ENCODE measurements at regions not wholly inside any gene's neighbourhood (a gene's known extent, or its start where the extent isn't known, plus 50 kb on each side); places are given as distances from the start of the nearest gene placed in this dataset.

DNA sequence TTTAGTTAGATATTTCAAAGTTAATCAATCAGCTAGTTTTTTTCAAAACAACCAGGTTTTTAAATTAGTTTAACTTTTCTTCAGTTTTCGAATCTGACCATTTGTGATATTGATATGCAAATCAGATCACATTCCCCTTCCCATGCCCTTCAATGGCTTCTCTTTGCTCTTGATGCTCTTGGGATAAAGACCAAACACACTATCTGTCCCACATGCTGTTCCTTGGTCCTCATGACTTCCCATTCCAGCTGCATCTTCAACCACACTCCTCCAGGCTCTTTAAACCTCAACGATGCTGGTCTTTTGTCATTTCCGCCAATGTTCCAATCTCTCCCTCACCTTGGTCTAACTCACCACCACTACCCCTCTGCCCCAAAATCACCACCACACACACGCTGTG, 285.8 kb downstream of the LMX1A start:
- DNase-seq, result no peak

DNA sequence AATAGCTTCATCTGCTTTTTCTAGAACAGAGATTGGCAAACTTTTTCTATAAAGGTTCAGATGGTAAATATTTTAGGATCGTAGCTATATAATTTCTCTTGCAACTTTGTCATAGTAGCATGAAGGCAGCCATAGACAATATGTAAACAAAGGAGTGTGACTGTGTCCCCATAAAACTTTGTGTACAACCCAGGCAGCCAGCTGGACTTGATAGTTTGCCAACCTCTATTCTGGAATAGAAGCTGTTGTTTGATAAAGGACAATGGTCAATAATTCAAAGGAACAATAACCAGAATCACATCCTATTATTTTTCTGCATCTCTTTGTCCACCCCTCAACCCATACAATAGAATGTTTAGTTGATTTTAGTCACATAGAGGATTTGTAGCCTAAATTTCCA, 286.7 kb downstream of the LMX1A start:
- DNase-seq, result no peak

DNA sequence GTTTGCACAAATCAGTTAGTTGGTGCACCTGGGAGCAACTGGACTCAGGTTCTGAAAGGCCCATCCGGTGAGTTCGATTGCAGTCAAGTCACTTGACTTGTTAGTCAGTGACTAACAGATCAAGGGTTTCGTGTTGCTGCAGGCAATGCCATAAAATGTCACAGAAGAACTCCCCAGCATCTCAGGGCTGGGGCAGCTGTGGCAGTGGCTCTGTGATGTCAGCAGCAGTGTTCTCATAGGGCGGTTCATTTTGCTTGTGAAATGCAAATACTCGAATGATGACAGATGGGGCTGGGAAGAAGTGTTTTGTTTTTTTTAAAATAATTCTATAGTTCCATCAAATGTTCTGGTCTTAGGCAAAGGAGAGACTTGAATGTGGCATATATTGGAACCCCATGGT, 287.8 kb downstream of the LMX1A start:
- no peak for DNase-seq

DNA sequence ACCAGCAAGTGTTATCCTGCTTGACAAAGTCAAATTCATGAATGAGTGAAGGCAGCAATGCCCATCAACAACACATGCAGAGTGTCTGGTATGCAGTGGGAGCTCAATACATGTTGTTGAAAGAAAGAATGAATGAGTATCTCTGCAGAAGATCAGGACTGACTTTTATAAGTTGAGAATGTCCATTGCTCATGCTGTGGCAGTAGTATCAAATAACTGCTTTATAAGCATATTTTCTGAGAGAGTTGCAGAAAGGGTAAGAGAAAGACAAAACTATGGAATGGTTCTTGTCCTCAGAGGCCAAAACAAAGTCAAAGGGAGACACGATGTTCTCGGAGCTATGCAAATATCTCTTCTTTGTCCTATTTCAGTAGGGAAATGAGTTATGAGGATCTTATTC, 288.7 kb downstream of the LMX1A start:
- DNase-seq, result no peak

DNA sequence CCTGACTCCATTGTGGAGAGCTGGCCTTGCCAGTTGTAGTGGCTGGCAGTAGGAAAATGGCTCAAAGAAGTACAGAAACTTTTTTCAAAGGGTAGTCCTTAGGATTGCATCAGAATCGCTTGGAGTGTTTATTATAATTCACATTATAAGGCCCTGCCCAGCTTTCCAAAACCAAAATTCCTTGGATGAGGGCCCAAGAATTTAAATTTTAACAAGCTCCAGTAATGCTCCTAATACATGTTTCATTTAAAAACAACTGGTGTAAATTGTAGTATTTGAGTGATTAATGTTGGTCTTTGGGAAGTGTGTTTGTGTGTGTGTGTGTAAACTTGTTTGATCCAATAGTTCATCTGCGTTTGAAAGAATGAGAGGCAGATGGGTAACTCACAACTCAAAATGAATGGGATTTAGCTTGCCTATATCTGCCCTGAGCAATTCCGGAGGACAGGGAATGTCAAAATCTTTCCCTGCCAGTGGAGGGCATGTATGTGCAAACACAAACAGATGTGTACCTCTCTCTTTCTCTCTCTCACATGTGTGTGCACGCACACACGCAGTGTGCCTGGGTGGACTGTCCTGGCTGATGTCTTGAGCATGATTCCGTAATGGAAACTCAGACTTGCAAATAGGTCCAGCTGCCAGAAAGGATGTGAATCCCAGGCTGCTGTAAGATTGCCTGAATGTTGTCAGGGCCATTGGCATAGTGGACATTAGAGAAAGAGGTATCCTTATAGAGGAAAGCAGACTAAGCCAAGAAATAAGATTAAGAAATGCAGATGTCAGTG, 293.1 kb downstream of the LMX1A start:
- DNase-seq, result no peak

DNA sequence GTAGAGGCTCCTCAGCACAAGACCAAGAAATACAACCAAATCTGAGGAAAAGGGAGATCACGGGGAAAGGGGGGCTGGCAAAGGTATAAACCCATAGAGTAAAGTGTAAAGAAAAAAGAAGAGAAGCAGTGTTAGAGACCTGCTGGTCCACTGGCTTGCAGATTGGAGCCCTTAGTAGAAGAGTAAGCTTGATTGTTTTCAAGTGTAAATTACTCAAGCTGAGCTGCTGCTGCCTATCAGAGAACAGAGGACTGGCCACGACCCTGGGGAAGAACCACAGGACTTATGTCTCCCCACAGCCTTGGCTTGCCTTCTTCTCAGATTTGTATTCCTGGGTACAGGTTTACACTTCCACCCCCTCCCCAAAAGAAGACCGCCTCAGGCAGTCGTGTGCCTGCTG, 294.2 kb downstream of the LMX1A start:
- no peak for DNase-seq

DNA sequence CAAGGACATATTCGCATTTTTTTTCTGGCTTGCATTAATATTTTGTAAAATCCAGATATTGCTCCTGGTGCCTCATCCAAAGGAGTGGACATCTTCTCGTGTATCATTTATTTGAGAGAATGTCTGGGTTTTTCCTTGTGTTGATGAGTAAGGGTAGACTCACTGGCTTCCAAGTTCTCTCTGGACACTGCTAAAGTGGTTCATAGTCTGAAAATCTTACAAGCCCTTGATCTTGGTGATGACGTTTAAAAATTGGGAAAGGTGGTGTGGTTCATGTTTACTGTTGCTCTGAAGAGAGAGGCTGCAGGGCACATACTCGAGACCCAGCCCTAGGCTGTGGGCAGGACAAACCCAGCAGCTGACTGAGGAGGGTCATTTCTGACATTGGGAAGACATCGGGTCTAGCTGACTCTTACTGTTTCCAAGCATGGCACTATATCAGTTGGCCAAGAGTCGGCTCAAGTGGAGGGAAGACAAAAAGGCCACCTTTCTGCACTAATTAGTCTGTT, 296.2 kb downstream of the LMX1A start:
- no peak for DNase-seq

DNA sequence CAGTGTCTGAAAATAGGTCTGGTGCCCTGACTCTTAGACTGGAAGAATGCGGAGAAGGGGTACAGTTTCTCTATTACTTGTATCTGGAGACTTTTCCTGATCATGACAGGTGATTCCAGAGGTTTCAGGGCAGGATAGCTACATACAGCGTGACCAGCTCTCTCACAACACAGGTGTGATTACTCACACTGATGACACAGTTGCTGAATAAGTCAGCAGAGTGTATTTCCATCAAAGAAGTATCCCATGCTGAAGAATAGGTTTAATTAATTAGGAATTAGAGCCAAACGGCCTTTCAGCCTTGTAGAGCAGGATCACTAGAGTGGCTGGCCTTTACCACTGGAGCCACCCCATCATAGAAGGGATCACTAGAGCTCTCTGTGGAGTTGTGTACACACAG, 298.6 kb downstream of the LMX1A start:
- DNase-seq, result no peak

DNA sequence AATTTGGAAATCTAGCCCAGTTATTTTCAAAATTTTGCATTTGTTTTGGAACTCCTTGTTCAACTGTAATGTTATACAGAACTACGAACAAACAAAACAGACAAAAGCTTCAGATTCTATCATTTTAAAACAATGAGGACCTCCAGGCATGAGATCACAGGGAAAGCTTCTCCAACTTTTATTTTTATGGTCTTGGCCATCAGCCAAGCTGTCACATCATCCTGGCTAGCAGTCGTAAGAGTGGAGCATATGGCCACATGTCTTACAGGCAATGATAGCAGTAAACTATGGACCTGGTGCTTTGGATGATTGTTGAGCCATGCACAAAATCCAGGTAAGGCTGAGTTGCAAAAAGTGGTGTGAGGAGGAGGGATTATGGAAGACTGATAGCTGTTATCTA, 299.6 kb downstream of the LMX1A start:
- no peak for DNase-seq

DNA sequence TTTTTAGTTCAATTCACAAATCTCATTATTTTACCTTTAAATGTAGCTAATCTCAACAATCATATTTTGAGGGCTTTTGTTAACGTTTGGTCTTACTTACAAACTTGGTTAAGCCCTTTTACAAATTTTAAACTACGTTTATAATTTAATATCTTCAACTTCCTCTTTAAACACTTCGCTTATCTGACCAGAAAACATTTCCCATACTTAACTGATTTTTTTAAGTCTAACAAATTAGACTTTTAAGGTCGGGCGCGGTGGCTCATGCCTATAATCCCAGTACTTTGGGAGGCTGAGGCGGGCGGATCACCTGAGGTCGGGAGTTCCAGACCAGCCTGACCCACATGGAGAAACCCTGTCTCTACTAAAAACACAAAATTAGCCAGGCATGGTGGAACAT, 300.9 kb downstream of the LMX1A start:
- no peak for DNase-seq

DNA sequence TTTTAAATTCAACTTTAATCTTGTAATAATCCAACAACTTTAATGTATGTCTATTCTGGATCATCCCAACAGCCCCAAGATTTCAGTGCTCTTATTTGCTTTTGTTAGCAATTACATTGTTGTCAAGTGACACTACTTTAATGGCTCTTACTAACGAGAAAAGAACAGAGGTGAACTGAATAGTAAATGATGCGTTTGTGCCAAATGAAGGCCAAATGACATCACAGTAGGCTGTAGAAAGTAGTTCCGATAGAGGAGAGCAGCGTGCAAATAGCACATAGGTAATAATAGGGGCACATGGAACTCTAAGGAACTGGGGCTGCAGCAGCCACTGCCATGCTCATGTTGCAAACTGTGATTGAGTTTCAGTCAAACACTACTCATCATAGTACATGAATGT, 301.9 kb downstream of the LMX1A start:
- DNase-seq, result no peak

DNA sequence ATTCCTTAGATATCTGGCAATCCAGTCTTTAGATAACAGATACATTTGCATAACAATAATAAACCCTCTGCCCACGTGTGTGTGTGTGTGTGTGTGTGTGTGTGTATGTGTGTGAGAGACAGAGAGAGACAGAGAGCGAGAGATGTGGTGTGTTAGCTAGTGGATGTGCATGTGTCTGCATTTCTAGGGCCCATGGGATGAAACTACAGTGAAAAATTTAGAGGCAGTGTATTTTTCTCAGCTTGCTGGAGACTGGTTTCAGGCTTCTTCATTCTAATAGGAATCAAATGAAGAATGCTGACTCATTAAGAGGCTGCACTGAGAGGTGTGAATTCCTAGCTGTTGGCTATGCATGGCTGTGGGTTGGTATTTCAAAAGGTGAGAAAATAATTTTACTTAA, 303.2 kb downstream of the LMX1A start:
- DNase-seq, result no peak

DNA sequence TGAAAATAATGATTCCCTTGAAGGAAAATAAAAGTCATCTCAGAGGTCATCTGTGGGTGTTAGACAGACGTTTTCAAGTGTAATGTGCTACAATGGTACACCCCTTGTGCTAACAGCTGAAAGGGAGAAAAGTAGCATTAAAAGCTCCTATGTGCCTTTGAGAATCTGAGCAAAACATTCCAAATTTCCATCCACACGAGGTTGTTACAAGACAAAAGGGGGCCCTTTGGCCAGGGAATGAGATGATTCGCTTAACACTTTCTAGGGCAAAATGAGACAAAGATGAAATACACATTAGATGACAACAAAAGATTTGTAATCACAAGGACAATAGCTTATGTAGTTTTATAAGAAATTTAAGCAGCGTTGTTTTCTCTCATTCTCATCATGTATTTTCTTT, 303.6 kb downstream of the LMX1A start:
- DNase-seq, result no peak

DNA sequence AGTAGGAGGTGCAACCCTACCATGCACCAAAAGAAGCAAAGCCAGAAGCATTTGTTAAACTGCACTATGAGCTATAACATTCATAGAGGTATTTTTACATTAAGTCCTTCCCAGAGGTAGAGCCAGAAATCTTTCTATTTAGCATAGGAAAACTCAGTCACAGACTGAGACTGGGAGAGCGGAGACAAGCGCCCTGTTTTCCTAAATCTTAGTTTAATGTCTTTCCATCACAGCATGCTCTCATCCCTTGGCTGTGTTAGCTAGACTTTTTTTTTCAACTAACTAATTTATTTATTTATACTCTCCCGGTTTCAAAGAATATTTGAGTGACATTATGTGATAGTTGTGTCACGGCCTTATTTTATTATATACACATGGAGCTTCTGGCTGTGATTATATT, 304.1 kb downstream of the LMX1A start:
- no peak for DNase-seq

DNA sequence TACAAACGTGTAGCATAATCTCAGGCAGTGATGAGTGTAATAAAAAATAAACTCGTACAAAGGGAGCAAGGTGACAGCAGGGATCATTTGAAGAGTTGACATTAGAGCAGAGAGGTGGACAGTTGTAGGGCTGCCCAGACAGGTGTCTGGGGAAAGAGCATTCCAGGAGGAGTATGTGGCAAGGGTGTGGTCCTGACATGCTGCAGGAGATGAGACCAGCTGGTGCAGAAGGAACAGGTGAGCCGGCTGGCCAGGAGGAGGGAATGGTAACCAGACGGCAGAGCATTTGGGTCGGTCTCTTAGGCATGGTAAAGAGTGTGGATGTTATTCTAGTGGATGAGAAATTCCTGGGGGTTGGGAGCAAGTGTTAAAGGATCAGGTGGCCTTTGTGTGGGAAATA, 306.3 kb downstream of the LMX1A start:
- DNase-seq, result no peak

DNA sequence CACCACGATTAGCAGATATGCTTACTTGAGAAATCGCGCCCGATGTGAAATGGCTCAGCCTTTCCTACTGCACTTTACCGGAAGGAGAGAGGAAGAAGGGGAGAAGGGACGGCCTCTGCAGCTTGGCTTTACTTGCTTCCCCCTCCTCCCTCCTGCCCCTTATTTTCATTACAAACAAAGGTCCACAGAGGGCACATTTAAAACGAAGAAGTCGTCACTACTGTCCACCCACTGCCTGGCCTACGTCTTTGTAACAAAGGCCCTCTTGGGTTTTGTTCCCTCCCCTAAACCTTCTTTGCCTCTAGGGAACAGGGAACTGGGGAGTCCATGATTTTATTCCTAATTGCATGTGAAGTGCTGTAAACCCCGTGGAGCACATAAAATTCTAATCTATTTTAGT, 308.5 kb downstream of the LMX1A start:
- no peak for DNase-seq

DNA sequence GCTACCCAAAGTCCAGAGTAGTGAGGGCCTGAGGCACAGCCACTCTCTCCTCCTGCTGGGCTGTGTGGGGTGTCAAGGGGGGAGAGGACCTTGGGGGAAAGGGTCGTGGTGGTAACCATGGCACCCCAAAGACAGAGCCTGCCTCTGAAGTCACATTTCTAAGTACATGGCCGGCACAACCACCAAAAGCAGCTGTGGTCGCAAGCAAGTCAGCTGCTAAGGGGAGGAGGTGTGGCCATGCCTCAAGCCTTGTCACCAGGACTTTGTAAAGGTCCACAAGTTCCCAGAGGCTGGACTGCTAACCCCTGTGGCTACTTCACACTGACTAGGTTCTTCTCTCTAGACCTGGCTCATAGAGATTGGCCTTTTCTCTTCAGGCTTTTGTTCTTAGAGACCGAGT, 310.6 kb downstream of the LMX1A start:
- no peak for DNase-seq

DNA sequence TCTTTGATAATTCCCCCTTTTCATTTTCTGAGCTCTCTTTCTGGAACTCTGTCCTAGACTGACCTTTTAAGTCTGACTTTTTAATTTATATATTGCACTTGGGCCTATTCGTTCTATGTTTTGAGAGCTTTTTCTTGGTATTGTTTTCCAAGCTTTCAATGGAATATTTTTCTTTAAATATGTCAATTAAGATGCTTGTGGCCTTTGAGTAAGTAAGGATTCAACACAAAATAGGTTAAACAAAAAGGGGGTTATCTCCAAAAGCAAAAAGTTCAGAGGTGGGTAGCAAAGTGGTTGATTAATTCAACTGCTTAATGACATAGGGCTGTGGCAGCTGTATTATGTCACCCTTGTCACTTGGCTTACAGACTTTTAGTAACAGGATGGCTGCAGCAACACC, 315.9 kb downstream of the LMX1A start:
- DNase-seq, result no peak

DNA sequence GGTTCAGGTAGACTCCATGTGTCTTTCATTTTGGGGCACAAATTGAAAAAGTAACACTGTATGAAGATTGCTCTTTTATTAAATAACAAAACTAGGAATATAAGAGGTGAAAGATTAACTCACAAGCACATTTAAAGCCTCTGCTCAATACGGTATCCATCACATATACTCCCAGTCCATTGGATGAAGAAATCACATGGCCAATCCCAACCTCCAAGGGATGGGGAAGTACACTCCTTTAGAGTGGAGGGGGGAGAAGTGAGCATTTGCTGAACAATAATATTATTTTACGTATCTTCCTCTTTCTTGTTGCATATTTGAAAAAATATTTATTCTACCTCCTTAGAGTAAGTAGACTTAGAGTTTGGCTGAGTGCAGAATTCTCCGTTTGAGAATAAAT, 316.5 kb downstream of the LMX1A start:
- no peak for DNase-seq

DNA sequence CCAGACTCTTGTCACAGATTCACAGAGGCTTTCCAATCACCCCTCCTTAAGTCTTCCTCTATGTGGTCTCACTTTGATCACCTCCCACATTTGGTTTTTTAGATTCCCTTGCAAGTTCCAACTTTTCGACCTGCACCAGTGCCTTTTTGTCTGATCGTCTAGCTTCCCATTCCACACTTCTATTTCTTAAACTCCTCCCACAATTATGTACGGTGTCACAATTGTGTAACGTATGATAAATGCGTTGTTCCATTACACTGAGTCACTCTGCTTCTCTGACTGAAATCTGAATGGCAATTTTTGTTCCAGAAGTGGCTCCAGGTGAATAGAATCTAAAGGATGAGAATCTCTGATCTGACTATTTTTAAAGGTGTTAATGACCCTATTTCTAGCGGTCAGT, 320.1 kb downstream of the LMX1A start:
- no peak for DNase-seq

DNA sequence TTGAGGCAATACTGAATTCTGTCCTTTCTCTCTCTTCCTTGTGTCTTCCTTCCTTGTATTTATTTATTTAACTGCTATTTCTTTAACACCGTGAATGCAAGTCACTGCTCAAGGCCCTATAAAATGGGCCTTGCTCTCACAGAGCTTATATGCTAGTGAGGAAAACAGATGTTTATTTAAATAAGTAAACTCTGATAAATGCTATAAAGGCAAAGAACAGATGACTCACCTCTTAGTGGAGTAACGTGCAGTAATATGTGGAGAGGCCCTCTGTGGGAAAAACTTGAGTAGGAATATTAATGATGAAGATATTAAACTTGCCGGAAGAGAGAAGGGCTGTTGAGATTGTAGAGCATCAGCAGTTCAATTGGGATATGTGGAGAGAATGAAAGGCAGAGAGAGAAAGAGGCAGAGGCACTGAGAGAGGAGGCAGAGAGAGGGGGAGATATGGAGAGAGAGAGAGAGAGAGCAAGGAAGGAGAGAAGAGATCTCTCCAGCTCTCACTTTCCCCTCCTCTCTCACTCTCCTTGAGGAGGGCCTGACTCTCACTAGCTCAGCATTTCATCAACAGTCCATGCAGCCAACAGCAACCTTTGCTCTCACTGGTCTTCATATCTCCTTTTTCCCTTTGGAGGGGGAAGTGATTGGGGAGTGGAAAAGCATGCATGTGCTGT, 322.2 kb downstream of the LMX1A start:
- no peak for DNase-seq

DNA sequence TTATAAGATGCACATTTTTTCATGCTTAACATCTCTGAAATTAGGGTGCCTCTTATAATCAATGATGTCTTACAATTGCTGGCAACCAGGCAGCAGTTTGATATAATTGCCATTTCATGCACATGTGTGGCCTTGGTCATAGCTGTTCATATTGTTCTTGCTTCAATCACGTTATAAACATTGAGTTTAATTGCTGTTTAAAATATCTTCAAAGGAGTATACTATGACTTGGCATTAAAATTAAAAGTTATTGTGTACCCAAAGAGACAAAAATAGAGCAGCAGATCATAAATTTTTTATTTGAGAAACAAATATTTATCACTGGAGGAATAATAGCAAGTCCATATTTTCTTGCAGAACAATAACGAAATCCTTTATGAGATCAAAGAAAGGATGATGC, 325.5 kb downstream of the LMX1A start:
- no peak for DNase-seq

DNA sequence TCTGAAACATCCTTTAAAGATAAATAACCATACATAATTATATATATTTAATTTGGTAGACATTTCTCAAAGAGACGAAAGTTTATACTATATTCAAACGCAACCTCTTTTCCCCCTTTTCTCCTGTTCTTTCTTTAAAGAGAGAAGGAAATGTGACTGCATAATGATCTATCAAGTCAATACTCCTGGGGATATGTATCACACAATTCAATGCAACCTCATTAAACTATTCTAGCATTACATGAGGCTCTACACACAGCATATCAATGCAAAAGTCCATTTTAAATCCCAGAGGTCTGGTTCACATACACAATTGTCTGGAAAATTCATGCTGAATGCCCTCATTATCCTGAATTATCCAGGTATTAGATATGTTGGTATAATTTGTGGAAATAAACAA, 330.7 kb downstream of the LMX1A start:
- no peak for DNase-seq

DNA sequence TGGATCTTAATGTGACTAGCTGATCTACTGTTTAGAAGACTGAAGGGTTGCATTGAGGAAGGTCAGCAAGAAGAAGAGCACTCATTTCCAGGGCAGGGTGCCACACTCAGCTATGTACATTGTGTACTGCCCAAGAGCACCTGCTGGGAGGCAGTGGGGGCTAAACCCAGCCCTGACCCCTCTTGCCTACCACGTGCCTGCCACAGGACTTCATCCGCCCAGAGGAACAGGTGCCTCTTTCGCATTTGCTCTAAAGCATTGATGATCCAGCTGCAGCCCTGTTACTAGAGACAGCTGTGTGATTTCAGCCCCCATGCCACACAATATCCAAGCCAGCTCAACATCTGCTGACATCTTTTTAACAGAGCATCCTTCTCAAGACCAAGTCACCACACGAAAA, 341.8 kb downstream of the LMX1A start:
- no peak for DNase-seq

DNA sequence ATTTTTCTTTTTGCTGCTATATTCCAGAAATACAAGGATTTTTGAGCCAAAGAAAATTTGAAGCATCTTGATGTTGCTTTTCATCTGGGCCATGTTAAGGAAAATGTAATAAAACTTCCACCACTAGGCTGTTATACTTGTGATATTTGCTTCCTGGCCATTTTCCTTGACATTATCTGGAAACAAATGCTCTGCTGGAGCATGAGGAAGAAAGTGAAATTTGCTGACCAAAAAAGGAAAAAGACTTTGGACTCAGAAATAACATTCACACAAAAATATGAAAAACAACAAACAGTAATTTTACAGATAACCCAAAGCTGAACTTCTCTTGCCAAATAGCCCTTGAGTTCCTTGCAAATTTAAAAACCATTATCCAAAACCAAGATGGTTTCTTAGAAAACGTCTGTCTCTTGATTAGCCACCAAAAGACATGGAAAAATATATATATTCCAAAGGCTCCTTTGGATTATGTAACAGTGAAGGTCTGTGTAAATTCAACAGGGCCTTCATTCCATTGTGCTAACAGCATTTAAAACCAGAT, 344.5 kb downstream of the LMX1A start:
- DNase-seq, result no peak

Data from CD4-positive, alpha-beta T cell treated with Interleukin-21 for 1 hour (primary cell).